OCI-LY3 (cell line): ENCODE measurements at regions not wholly inside any gene's neighbourhood (a gene's known extent, or its start where the extent isn't known, plus 50 kb on each side); places are given as distances from the start of the nearest gene placed in this dataset.

Source experiments
- H2AFZ ChIP-seq: fragments of 200-600, 300-600 bp; shearing (Covaris generic); 2 replicates; pipeline ENCODE4 v1.6.0; 2014; ENCODE audit warnings: antibody characterized with exemption, low read depth, low read length
- H3K27ac ChIP-seq: fragments of 200-600, 300-600 bp; sonication (generic); 2 replicates; pipeline ENCODE4 v1.5.1; 2014; ENCODE audit warnings: mild to moderate bottlenecking, low read length, moderate library complexity, mixed read lengths
- H3K27me3 ChIP-seq: fragments of 200-600, 300-600 bp; sonication (generic); 2 replicates; pipeline ENCODE4 v1.6.1; 2014; ENCODE audit warnings: low read depth, low read length, mixed read lengths
- H3K36me3 ChIP-seq: fragments of 200-600, 300-600 bp; sonication (generic); replicated peaks from 2 replicates; pipeline ENCODE3; 2014; ENCODE audit warnings: low read depth, low read length, mixed read lengths
- H3K4me1 ChIP-seq: fragments of 300-600, 200-600 bp; sonication (generic); 2 replicates; pipeline ENCODE4 v1.6.1; 2014; ENCODE audit warnings: low read length, mixed read lengths
- H3K4me2 ChIP-seq: fragments of 200-600, 300-600 bp; sonication (generic); 2 replicates; pipeline ENCODE4 v1.6.1; 2014; ENCODE audit warnings: low read length, mixed read lengths
- H3K4me3 ChIP-seq: fragments of 300-600, 200-600 bp; sonication (generic); 2 replicates; pipeline ENCODE4 v1.5.1; 2014; ENCODE audit warnings: antibody characterized with exemption, mild to moderate bottlenecking, low read length, moderate library complexity
- H3K79me2 ChIP-seq: fragments of 300-600, 200-600 bp; shearing (Covaris generic); 2 replicates; pipeline ENCODE4 v1.6.1; 2014; ENCODE audit warnings: mild to moderate bottlenecking, low read length, mixed read lengths
- H3K9ac ChIP-seq: fragments of 300-600, 200-600 bp; shearing (Covaris generic); 2 replicates; pipeline ENCODE4 v1.6.0; 2014; ENCODE audit warnings: mild to moderate bottlenecking, low read length, moderate library complexity
- H3K9me3 ChIP-seq: fragments of 200-600, 300-600 bp; shearing (Covaris generic); 2 replicates; pipeline ENCODE4 v1.6.1; 2014; ENCODE audit warnings: low read length, mixed read lengths; ENCODE audit not compliant: insufficient read depth
- H4K20me1 ChIP-seq: fragments of 200-600, 300-600 bp; sonication (generic); 2 replicates; pipeline ENCODE4 v1.6.1; 2016; ENCODE audit warnings: low read length, mixed read lengths; ENCODE audit not compliant: insufficient read depth
- EZH2phosphoT487 ChIP-seq: fragments of 200-600 bp; shearing (Covaris generic); IDR thresholded peaks from 2 replicates; pipeline ENCODE4 v1.6.1; 2018; ENCODE audit warnings: antibody characterized with exemption, mixed run types, low read depth
- TF ChIP-seq, protein P1 (sequence below): fragments of 200-600, 300-600 bp; sonication (generic); IDR thresholded peaks from 2 replicates; pipeline ENCODE4 v1.5.1; 2014; ENCODE audit warnings: antibody characterized with exemption, low read length, low read depth

DNA sequence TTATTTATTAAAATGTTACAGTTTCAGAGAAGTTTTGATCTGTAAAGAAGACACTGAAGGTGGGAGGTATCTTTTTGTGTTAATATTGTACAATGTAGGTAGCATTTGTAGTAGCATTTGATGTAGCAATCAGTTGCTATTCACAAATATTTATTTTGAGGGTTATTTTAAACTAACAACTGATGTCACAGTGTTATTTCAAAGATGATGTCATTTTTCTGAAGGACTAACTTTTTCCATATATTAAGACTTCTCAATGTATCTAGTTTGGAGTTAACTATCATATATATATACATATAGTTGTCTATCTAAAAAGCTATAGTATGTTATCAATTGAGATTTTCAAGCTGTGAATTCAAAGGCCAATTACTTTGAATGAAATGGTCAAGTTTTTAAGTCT lies 1003.3 kb downstream of the DSC3 start:
- Histone ChIP-seq H3K79me2 (no peaks in the 10 kb centered on the region), H3K27me3 (no peaks in the 10 kb centered on the region), H4K20me1 (no peaks in the 10 kb centered on the region), H2AFZ (no peak overlapping the region), H3K9me3 (peaks cover 5% of the 10 kb centered on the region; the same call in 1 of the 2 replicates), H3K9ac (no peak overlapping the region), H3K4me2 (no peak overlapping the region), H3K36me3 (no peaks in the 10 kb centered on the region), H3K4me3 (no peak overlapping the region), H3K4me1 (no peaks in the 10 kb centered on the region), H3K27ac (no peak overlapping the region)
- TF ChIP-seq, protein P1, sequence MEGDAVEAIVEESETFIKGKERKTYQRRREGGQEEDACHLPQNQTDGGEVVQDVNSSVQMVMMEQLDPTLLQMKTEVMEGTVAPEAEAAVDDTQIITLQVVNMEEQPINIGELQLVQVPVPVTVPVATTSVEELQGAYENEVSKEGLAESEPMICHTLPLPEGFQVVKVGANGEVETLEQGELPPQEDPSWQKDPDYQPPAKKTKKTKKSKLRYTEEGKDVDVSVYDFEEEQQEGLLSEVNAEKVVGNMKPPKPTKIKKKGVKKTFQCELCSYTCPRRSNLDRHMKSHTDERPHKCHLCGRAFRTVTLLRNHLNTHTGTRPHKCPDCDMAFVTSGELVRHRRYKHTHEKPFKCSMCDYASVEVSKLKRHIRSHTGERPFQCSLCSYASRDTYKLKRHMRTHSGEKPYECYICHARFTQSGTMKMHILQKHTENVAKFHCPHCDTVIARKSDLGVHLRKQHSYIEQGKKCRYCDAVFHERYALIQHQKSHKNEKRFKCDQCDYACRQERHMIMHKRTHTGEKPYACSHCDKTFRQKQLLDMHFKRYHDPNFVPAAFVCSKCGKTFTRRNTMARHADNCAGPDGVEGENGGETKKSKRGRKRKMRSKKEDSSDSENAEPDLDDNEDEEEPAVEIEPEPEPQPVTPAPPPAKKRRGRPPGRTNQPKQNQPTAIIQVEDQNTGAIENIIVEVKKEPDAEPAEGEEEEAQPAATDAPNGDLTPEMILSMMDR: no peak

DNA sequence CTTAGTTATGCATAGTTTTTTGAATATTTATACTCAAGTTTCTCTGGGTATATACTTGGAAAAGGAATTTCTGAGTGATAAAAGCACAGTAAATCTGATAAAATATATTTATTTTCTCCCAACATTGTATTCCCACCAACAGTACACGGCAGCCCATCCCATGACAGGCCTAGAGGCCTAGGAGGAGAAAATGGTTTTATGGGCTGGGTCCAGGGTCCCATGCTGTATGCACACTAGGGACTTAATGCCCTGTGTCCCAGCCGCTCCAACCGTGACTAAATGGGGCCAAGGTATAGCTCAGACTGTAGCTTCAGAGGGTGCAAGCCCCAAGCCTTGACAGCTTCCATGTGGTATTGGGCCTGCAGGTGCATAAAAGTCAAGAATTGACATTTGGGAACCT lies 1007.7 kb downstream of the DSC3 start:
- Histone ChIP-seq H3K27me3 (no peaks in the 10 kb centered on the region), H3K4me2 (no peak overlapping the region), H3K4me1 (no peaks in the 10 kb centered on the region), H3K4me3 (no peak overlapping the region), H3K79me2 (no peaks in the 10 kb centered on the region), H3K9ac (no peak overlapping the region), H2AFZ (no peak overlapping the region), H4K20me1 (no peaks in the 10 kb centered on the region), H3K9me3 (peaks cover 5% of the 10 kb centered on the region; the same call in 1 of the 2 replicates), H3K27ac (no peak overlapping the region), H3K36me3 (no peaks in the 10 kb centered on the region)
- TF ChIP-seq, protein P1: no peak
- no peak for TF ChIP-seq EZH2phosphoT487

DNA sequence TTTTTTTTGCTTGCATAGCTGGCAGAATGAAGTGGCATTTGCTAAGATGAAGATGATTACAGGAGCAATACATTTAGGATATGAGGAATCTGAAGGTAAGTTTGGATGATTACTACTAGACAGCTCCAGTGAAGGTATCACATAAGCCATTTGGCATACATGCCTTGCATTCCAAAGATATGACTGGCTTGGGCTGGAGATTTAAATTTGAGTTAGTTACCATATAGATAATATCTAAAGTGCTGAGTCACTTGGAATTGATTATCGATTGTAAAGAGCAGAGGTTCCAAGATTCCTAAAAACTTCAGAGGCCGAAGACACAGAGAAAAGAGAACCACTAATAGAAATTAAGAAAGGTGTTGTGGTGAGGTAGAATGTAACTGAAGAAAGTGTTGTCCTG lies 1026.4 kb downstream of the DSC3 start:
- Histone ChIP-seq H3K27me3 (no peaks in the 10 kb centered on the region), H3K4me2 (no peak overlapping the region), H3K79me2 (no peaks in the 10 kb centered on the region), H2AFZ (no peak overlapping the region), H3K27ac (no peak overlapping the region), H3K9ac (no peak overlapping the region), H3K9me3 (no peaks in the 10 kb centered on the region), H3K36me3 (no peaks in the 10 kb centered on the region), H4K20me1 (no peaks in the 10 kb centered on the region), H3K4me1 (peaks cover 6% of the 10 kb centered on the region), H3K4me3 (no peak overlapping the region)
- TF ChIP-seq, protein P1: no peak
- no peak for TF ChIP-seq EZH2phosphoT487

DNA sequence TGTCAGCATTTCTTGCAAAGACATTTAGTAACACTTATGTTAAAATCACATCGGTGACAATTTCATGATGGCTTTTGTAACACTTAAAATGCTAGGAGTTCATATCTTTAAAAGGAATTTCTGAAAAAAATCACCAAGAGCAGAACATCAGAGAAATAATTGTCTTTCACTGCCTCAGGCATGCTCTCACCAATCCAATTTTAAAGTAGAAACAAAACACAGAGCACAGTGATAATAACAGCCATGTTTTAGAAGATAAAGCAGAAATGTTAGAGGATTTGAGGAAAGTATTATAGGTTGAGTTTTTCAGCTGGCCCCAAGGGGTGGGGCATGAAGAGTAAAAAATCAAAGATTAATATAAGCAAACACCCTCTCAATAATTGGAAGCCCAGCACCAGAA lies 1037.6 kb downstream of the DSC3 start:
- Histone ChIP-seq H3K27ac (no peak overlapping the region), H3K4me2 (no peak overlapping the region), H3K9me3 (no peaks in the 10 kb centered on the region), H3K4me3 (no peak overlapping the region), H3K27me3 (no peaks in the 10 kb centered on the region), H4K20me1 (no peaks in the 10 kb centered on the region), H3K79me2 (no peaks in the 10 kb centered on the region), H3K36me3 (no peaks in the 10 kb centered on the region), H2AFZ (no peak overlapping the region), H3K4me1 (no peaks in the 10 kb centered on the region), H3K9ac (no peak overlapping the region)
- TF ChIP-seq EZH2phosphoT487: no peak
- TF ChIP-seq, protein P1: no peak
